HEK293 (cell line): ENCODE measurements at regions not wholly inside any gene's neighbourhood (a gene's known extent, or its start where the extent isn't known, plus 50 kb on each side); places are given as distances from the start of the nearest gene placed in this dataset.

Source experiments
- CTCF ChIA-PET: fragments of 350-600 bp; formaldehyde crosslinking; extraction: SDS; loops from one replicate; lab custom pipeline; 2021; ENCODE audit warnings: antibody characterized with exemption; lab: Yijun Ruan, JAX
- POLR2A ChIA-PET: fragments of 300-600 bp; formaldehyde crosslinking; extraction: SDS; loops from one replicate; lab custom pipeline; 2020; ENCODE audit warnings: antibody characterized with exemption, inconsistent platforms; lab: Yijun Ruan, JAX
- H3K27ac ChIP-seq: fragments of 200-500 bp; sonication (Bioruptor generic); 2 replicates; pipeline ENCODE4 v1.5.1; 2014; ENCODE audit warnings: low read depth, low read length, control low read depth, inconsistent platforms; ENCODE audit errors: extremely low read depth
- H3K36me3 ChIP-seq, 2 experiments: fragments of 200-500 bp in 1 of 2; sonication (Bioruptor generic) in 1 of 2; 1 replicate in 1 of 2; 2 replicates in 1 of 2; pipeline ENCODE4 v1.5.1; 2014 to 2017; ENCODE audit warnings: inconsistent platforms in 2 of 2, low read length in 2 of 2; ENCODE audit not compliant: control insufficient read depth in 2 of 2, insufficient read depth in 1 of 2
- H3K4me1 ChIP-seq: fragments of 200-500 bp; sonication (Bioruptor generic); 2 replicates; pipeline ENCODE4 v1.5.1; 2014; ENCODE audit warnings: mild to moderate bottlenecking, low read length, inconsistent platforms; ENCODE audit not compliant: control insufficient read depth, insufficient read depth
- H3K4me3 ChIP-seq: 2 replicates; pipeline ENCODE4 v1.5.1; 2011; ENCODE audit warnings: low read depth, mild to moderate bottlenecking, control low read depth, low read length, moderate library complexity
- H3K9me3 ChIP-seq: fragments of 200-500 bp; sonication (Bioruptor generic); 2 replicates; pipeline ENCODE4 v1.5.1; 2014; ENCODE audit warnings: low read depth, low read length, inconsistent platforms; ENCODE audit not compliant: control insufficient read depth, insufficient read depth
- BCL6B ChIP-seq: fragments of 450-650 bp; formaldehyde crosslinking; IDR thresholded peaks from 2 replicates; pipeline ENCODE4 v1.5.1; 2017; ENCODE audit warnings: missing biosample characterization, missing genetic modification characterization
- GLIS2 ChIP-seq: fragments of 450-650 bp; formaldehyde crosslinking; IDR thresholded peaks from 2 replicates; pipeline ENCODE4 v1.5.1; 2016; ENCODE audit warnings: missing biosample characterization, missing genetic modification characterization
- HOXD13 ChIP-seq: sonication (generic); formaldehyde crosslinking; IDR thresholded peaks from 2 replicates; pipeline ENCODE4 v1.8.0; 2022; ENCODE audit warnings: missing genetic modification reagents, borderline replicate concordance
- PRDM1 ChIP-seq: fragments of 450-650 bp; formaldehyde crosslinking; IDR thresholded peaks from 2 replicates; pipeline ENCODE4; 2016; ENCODE audit warnings: missing biosample characterization, missing genetic modification characterization
- REST ChIP-seq: fragments of 450-650 bp; formaldehyde crosslinking; IDR thresholded peaks from 2 replicates; pipeline ENCODE4 v1.5.1; 2016; ENCODE audit warnings: missing biosample characterization, missing genetic modification characterization
- SP3 ChIP-seq: fragments of 450-650 bp; formaldehyde crosslinking; IDR thresholded peaks from 2 replicates; pipeline ENCODE4 v1.5.1; 2016; ENCODE audit warnings: missing biosample characterization, missing genetic modification characterization
- TSHZ1 ChIP-seq: fragments of 450-650 bp; formaldehyde crosslinking; IDR thresholded peaks from 2 replicates; pipeline ENCODE4 v1.5.1; 2016; ENCODE audit warnings: missing biosample characterization, missing genetic modification characterization, borderline replicate concordance
- ZBTB20 ChIP-seq: fragments of 450-650 bp; formaldehyde crosslinking; IDR thresholded peaks from 2 replicates; pipeline ENCODE4 v1.5.1; 2016; ENCODE audit warnings: missing biosample characterization, missing genetic modification characterization
- ZBTB26 ChIP-seq: fragments of 450-650 bp; formaldehyde crosslinking; optimal IDR thresholded peaks from 2 replicates; pipeline ENCODE3; 2016; ENCODE audit warnings: missing biosample characterization, mild to moderate bottlenecking, missing genetic modification characterization
- ZEB2 ChIP-seq: fragments of 450-650 bp; formaldehyde crosslinking; IDR thresholded peaks from 2 replicates; pipeline ENCODE4 v1.5.1; 2016; ENCODE audit warnings: missing biosample characterization, missing genetic modification characterization
- ZNF148 ChIP-seq: fragments of 450-650 bp; formaldehyde crosslinking; IDR thresholded peaks from 2 replicates; pipeline ENCODE4 v1.5.0; 2017; ENCODE audit warnings: missing biosample characterization, missing genetic modification characterization, borderline replicate concordance
- ZNF184 ChIP-seq: fragments of 450-650 bp; IDR thresholded peaks from 2 replicates; pipeline ENCODE4 v1.5.1; 2018; ENCODE audit warnings: missing biosample characterization, mild to moderate bottlenecking, missing genetic modification characterization
- ZNF292 ChIP-seq: fragments of 450-650 bp; formaldehyde crosslinking; IDR thresholded peaks from 2 replicates; pipeline ENCODE4 v1.5.1; 2016; ENCODE audit warnings: low read depth, missing biosample characterization, missing genetic modification characterization, borderline replicate concordance
- ZNF302 ChIP-seq: fragments of 450-650 bp; formaldehyde crosslinking; IDR thresholded peaks from 2 replicates; pipeline ENCODE4 v1.5.1; 2016; ENCODE audit warnings: missing biosample characterization, missing genetic modification characterization, low read depth
- ZNF350 ChIP-seq: fragments of 450-650 bp; formaldehyde crosslinking; IDR thresholded peaks from 2 replicates; pipeline ENCODE4 v1.5.0; 2017; ENCODE audit warnings: missing biosample characterization, mild to moderate bottlenecking, missing genetic modification characterization
- ZNF398 ChIP-seq: fragments of 450-650 bp; formaldehyde crosslinking; IDR thresholded peaks from 2 replicates; pipeline ENCODE4 v1.5.1; 2017; ENCODE audit warnings: missing biosample characterization, missing genetic modification characterization
- ZNF48 ChIP-seq: fragments of 450-650 bp; formaldehyde crosslinking; IDR thresholded peaks from 2 replicates; pipeline ENCODE4 v1.5.1; 2016; ENCODE audit warnings: missing biosample characterization, missing genetic modification characterization
- ZNF558 ChIP-seq: fragments of 450-650 bp; formaldehyde crosslinking; IDR thresholded peaks from 2 replicates; pipeline ENCODE4 v1.5.1; 2016; ENCODE audit warnings: missing biosample characterization, missing genetic modification characterization
- ZNF626 ChIP-seq: fragments of 450-650 bp; sonication (Bioruptor Pico); formaldehyde crosslinking; IDR thresholded peaks from 2 replicates; pipeline ENCODE4 v1.5.1; 2018; ENCODE audit warnings: missing biosample characterization, missing genetic modification characterization, inconsistent platforms
- ZNF658 ChIP-seq: fragments of 450-650 bp; formaldehyde crosslinking; IDR thresholded peaks from 2 replicates; pipeline ENCODE4; 2016; ENCODE audit warnings: missing biosample characterization, missing genetic modification characterization
- ZNF747 ChIP-seq: fragments of 450-650 bp; formaldehyde crosslinking; IDR thresholded peaks from 2 replicates; pipeline ENCODE4 v1.5.1; 2016; ENCODE audit warnings: missing biosample characterization, missing genetic modification characterization
- ZSCAN16 ChIP-seq: fragments of 450-650 bp; formaldehyde crosslinking; IDR thresholded peaks from 2 replicates; pipeline ENCODE4 v1.5.1; 2016; ENCODE audit warnings: missing biosample characterization, missing genetic modification characterization

GRCh38 chr1:239630767-239631166, 244.4 kb downstream of the CHRM3 start:
- ChIA-PET CTCF (no interaction called here), POLR2A (no interaction called here)
- Histone ChIP-seq H3K27ac (no peak overlapping the region), H3K4me1 (no peaks in the 10 kb centered on the region), H3K4me3 (no peak overlapping the region), H3K9me3 (no peaks in the 10 kb centered on the region), H3K36me3 (peaks cover 0 to 15% of the 10 kb centered on the region in 2 experiments; a peak in 1 of 3 replicates)
- TF ChIP-seq ZBTB20 (tag by site-specific recombination) (no peak), ZNF302 (tag by site-specific recombination) (no peak), ZNF292 (tag by site-specific recombination) (no peak), ZNF350 (no peak), TSHZ1 (tag by site-specific recombination) (no peak), ZNF148 (tag by site-specific recombination) (no peak), REST (no peak), BCL6B (tag by site-specific recombination) (no peak), ZNF626 (no peak), GLIS2 (tag by site-specific recombination) (no peak)

- ChIA-PET CTCF (no interaction called here), POLR2A (no interaction called here)
- Histone ChIP-seq H3K9me3 (no peaks in the 10 kb centered on the region), H3K4me1 (no peaks in the 10 kb centered on the region), H3K27ac (no peak overlapping the region), H3K4me3 (no peak overlapping the region), H3K36me3 (peaks cover 0 to 19% of the 10 kb centered on the region in 2 experiments; a peak in 2 of 3 replicates)
- TF ChIP-seq ZNF398 (no peak), ZNF558 (tag by site-specific recombination) (no peak), ZNF302 (tag by site-specific recombination) (no peak), ZNF626 (no peak), ZBTB26 (tag by site-specific recombination) (no peak), ZNF747 (no peak), ZSCAN16 (tag by site-specific recombination) (no peak), ZNF48 (tag by site-specific recombination) (no peak), PRDM1 (tag by site-specific recombination) (no peak), ZNF184 (tag by site-specific recombination) (no peak), ZNF658 (tag by site-specific recombination) (no peak), SP3 (tag by site-specific recombination) (no peak), ZEB2 (tag by site-specific recombination) (no peak), HOXD13 (CRISPR knock-in tag) (no peak)
These were observed 247.1 kb downstream of the CHRM3 start for GRCh38 chr1:239633432-239633831.
